Thyroid gland (tissue), 4 donors: ENCODE measurements at regions not wholly inside any gene's neighbourhood (a gene's known extent, or its start where the extent isn't known, plus 50 kb on each side); places are given as distances from the start of the nearest gene placed in this dataset.

Experiments
- DNase-seq, 2 donors: peaks; one replicate each; pipeline ENCODE4 v3.0.0-alpha.2; 2019
- H3K27ac ChIP-seq, 3 donors: fragments of 200-600 bp; sonication (generic); 1 replicate in 2 of 3; 2 replicates in 1 of 3; pipeline ENCODE4 v1.5.1; 2016 to 2019; ENCODE audit warnings: mild to moderate bottlenecking in 1 of 3, moderate library complexity in 1 of 3
- H3K27me3 ChIP-seq: fragments of 200-600 bp; sonication (generic); one replicate; pipeline ENCODE4 v1.5.1; 2019
- H3K36me3 ChIP-seq, 2 donors: fragments of 200-600 bp; sonication (generic); one replicate each; pipeline ENCODE4 v1.5.1; 2016 to 2019
- H3K4me1 ChIP-seq, 2 donors: fragments of 200-600 bp; sonication (generic); one replicate each; pipeline ENCODE4 v1.5.1; 2017 to 2019
- H3K4me3 ChIP-seq, 3 donors: fragments of 200-600 bp; sonication (generic); replicated peaks in 1 of 3; 1 replicate in 2 of 3; 2 replicates in 1 of 3; pipeline ENCODE4 v1.5.1; 2016; ENCODE audit warnings: mild to moderate bottlenecking in 1 of 3
- H3K9me3 ChIP-seq: fragments of 200-600 bp; sonication (generic); one replicate; pipeline ENCODE4 v1.5.1; 2017
- POLR2A ChIP-seq, 2 donors: fragments of 450-650 bp; IDR thresholded peaks; one replicate each; pipeline ENCODE4 v1.6.1; 2017; ENCODE audit warnings: antibody characterized with exemption in 2 of 2, mild to moderate bottlenecking in 2 of 2, moderate library complexity in 1 of 2
- WGBS, 2 donors: methylation state at CpG; one replicate each; pipeline ENCODE4 v1.1.5; 2017; 5-methylcytosine and 5-hydroxymethylcytosine counted together
- intact Hi-C: fragments of 100-400 bp; cut with DNase I; formaldehyde crosslinking; loops from one replicate; pipeline ENCODE4 v1.15.1; 2023
- TF ChIP-seq, protein P1 (sequence below), 6 experiments: fragments of 200-600 bp in 3 of 6; fragments of 450-650 bp in 3 of 6; sonication (generic) in 3 of 6; IDR thresholded peaks; one replicate each; pipeline ENCODE4 v1.5.1; 2016 to 2019; ENCODE audit warnings: antibody characterized with exemption in 6 of 6, mild to moderate bottlenecking in 2 of 6, inconsistent platforms in 1 of 6, moderate library complexity in 1 of 6

DNA sequence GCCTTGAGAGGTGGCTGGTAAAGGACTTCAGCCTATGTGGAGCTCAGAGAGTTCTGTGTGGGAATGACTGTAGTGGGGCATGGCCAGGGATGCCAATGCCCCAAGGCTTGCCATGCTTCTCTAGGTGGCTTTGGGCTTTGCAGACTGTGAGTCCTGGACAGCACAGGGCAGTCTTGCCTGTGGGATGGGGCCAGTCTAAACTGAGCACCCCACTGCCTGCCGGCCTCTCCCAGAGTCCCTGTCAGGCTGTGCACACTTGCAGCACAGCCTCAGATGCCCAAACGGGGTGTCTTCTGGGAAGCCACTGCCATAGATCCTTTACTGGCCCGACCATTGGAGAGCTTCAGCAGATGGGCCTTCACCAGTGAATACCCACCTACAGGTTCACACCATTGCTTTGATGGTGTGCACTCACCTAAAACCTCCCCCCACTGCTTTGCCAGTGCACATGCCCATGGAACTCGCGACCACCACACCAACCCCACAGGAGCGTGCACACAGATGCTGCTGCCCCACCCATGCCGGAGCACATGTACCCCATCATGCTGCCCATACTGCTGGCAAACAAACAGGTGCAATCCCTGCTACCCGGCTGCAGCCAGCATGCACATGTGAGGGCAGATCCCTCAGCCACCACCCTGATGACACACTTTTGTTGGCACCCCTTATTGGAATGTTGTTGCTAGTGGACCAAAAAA, 97.3 kb upstream of the CNKSR2 start:
- H3K9me3 ChIP-seq: no peaks in the 10 kb centered on the region
- H3K4me3 ChIP-seq: no peak overlapping the region
- WGBS, 2 donors: 95 to 100% methylated on average over 1 to 4 of the region's 8 CpGs

DNA sequence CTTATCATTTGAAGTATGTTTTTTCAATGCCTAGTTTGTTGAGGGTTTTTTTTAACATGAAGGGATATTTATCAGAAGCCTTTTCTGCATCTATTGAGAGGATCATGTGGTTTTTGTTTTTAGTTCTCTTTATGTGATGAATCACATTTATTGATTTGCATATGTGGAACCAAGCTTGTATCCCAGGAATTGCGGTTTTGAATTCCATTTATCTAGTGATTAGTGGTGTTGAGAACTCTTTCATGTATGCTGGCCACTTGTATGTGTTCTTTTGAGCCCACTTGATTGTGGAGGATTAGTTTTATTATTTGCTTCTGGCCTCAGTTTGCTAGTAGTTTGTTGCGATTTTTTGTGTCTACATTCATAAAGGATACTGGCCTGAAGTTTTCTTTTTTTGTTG, 85.0 kb upstream of the CNKSR2 start:
- intact Hi-C loops: no loop called here
- Histone ChIP-seq H3K4me3 (no peak overlapping the region), H3K27me3 (no peaks in the 10 kb centered on the region), H3K27ac (no peak overlapping the region), H3K4me1 (no peaks in the 10 kb centered on the region), H3K36me3 (no peaks in the 10 kb centered on the region), H3K9me3 (no peaks in the 10 kb centered on the region)
- no peak for TF ChIP-seq POLR2A (IDR thresholded peaks at IDR 0.05)
- TF ChIP-seq, protein P1, sequence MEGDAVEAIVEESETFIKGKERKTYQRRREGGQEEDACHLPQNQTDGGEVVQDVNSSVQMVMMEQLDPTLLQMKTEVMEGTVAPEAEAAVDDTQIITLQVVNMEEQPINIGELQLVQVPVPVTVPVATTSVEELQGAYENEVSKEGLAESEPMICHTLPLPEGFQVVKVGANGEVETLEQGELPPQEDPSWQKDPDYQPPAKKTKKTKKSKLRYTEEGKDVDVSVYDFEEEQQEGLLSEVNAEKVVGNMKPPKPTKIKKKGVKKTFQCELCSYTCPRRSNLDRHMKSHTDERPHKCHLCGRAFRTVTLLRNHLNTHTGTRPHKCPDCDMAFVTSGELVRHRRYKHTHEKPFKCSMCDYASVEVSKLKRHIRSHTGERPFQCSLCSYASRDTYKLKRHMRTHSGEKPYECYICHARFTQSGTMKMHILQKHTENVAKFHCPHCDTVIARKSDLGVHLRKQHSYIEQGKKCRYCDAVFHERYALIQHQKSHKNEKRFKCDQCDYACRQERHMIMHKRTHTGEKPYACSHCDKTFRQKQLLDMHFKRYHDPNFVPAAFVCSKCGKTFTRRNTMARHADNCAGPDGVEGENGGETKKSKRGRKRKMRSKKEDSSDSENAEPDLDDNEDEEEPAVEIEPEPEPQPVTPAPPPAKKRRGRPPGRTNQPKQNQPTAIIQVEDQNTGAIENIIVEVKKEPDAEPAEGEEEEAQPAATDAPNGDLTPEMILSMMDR (IDR thresholded peaks at IDR 0.05): no peak
- 76 to 79% methylated on average over 2 of the region's 2 CpGs for WGBS, 2 donors
- no peak for DNase-seq

More for the DNA sequence above, 97.3 kb upstream of the CNKSR2 start:
- Histone ChIP-seq H3K36me3 (no peaks in the 10 kb centered on the region), H3K4me1 (no peaks in the 10 kb centered on the region), H3K27me3 (no peaks in the 10 kb centered on the region), H3K27ac (no peak overlapping the region)
- DNase-seq: no peak
- no peak for TF ChIP-seq POLR2A (IDR thresholded peaks at IDR 0.05)
- TF ChIP-seq, protein P1 (IDR thresholded peaks at IDR 0.05): no peak
- intact Hi-C loops: no loop called here

DNA sequence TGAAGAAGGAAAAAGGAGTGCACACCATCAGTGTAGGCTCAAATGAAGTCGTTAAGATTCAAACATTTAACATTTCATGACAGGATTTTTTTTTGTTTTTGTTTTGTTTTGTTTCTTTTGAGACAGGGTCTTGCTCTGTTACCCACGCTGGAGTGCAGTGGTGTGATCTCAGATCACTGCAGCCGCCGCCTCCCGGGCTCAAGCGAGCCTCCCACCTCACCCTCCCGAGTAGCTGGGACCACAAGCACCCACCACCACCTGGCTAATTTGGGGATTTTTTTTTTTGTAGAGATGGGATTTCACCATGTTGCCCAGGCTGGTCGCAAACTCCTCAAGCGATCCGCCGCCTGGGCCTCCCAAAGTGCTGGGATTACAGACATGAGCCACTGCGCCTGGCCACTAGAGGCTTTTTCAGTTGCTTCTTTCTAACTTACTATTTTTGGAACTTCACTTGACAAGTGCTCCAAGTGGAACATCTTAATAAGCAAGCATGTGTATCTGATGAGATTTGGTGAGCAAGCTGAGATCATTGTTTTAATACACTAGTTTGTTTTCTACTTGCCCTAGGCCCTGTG, 78.9 kb upstream of the CNKSR2 start:
- DNase-seq: peak; percentile 54 to 64
- Histone ChIP-seq H3K27ac (peak overlapping the region in 2 of 3 donors; percentile 44 to 49), H3K27me3 (no peaks in the 10 kb centered on the region), H3K4me1 (peaks cover 0 to 11% of the 10 kb centered on the region in 2 donors), H3K4me3 (no peak overlapping the region), H3K36me3 (no peaks in the 10 kb centered on the region), H3K9me3 (no peaks in the 10 kb centered on the region)
- intact Hi-C loops: no loop called here
- WGBS, 2 donors: 51 to 70% methylated on average over 12 of the region's 12 CpGs
- no peak for TF ChIP-seq POLR2A (IDR thresholded peaks at IDR 0.05)
- TF ChIP-seq, protein P1 (IDR thresholded peaks at IDR 0.05): peak in 4 of 6 experiments; percentile 21 to 54 (median 28)

DNA sequence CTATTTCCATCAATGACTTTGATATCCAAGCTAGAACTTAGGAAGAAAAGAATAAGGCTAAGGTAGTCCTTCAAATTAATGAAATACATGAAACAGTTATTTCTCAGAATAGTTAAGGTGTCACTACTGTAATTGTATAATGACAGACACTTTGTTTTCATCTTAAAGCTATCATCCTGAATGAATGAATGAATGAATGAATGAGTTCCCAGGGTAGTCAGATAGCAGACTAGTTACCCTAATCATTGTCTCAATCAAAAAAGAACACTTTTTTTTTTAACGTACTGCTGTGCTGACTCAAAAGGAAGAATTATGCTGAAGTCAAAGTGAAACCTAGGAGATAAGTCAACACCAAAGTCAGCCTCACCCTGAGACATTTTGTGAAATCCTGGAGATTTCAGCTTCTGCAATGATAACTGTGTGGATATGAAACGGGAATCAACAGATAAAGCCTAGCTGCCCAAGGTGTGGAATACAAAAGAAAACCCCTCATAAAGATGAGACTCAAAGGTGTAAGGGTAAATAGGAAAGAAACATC, 68.3 kb upstream of the CNKSR2 start:
- intact Hi-C loops: no loop called here
- Histone ChIP-seq H3K36me3 (no peaks in the 10 kb centered on the region), H3K4me1 (no peaks in the 10 kb centered on the region), H3K27ac (no peak overlapping the region), H3K27me3 (no peaks in the 10 kb centered on the region), H3K9me3 (no peaks in the 10 kb centered on the region), H3K4me3 (no peak overlapping the region)
- 63 to 76% methylated on average over 2 of the region's 2 CpGs for WGBS, 2 donors
- TF ChIP-seq, protein P1 (IDR thresholded peaks at IDR 0.05): no peak
- TF ChIP-seq POLR2A (IDR thresholded peaks at IDR 0.05): no peak
- DNase-seq: no peak

DNA sequence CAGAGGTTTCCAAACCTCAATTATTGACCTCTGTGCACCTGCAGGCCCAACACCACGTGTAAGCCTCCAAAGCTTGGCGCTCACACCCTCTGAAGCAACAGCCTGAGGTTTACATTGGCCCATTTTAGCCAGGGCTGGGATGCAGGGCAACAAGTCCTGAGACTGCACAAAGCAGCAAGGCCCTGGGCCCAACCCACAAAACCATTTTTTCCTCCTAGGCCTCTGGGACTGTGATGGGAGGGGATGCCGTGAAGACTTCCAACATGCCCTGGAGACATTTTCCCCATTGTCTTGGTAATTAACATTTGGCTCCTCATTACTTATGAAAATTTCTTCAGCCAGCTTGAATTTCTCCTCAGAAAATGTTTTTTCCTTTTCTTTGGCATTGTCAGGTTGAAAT, 54.9 kb upstream of the CNKSR2 start:
- Histone ChIP-seq H3K36me3 (no peaks in the 10 kb centered on the region), H3K9me3 (no peaks in the 10 kb centered on the region), H3K4me3 (no peak overlapping the region), H3K27me3 (no peaks in the 10 kb centered on the region), H3K4me1 (no peaks in the 10 kb centered on the region), H3K27ac (no peak overlapping the region)
- no peak for DNase-seq
- WGBS, 2 donors: 72 to 85% methylated on average over 2 to 3 of the region's 3 CpGs
- TF ChIP-seq POLR2A (IDR thresholded peaks at IDR 0.05): no peak
- TF ChIP-seq, protein P1 (IDR thresholded peaks at IDR 0.05): no peak
- intact Hi-C loops: no loop called here
